ENCODE measurements at regions not wholly inside any gene's neighbourhood (a gene's known extent, or its start where the extent isn't known, plus 50 kb on each side); places are given as distances from the start of the nearest gene placed in this dataset.

GRCh38 chr17:5902181-5903140 lies 167.7 kb upstream of the WSCD1 start:
- H3K27ac ChIP-seq: no peak overlapping the region
- no peak for TF ChIP-seq CTCF (conservative IDR thresholded peaks at IDR 0.05)

GRCh38 chr17:5911919-5912318 lies 158.3 kb upstream of the WSCD1 start:
- no peak for TF ChIP-seq CTCF (conservative IDR thresholded peaks at IDR 0.05)
- H3K27ac ChIP-seq: no peak overlapping the region

GRCh38 chr17:5913032-5913531 lies 157.1 kb upstream of the WSCD1 start:
- no peak overlapping the region for H3K27ac ChIP-seq
- no peak for TF ChIP-seq CTCF (conservative IDR thresholded peaks at IDR 0.05)

- no peak overlapping the region for H3K27ac ChIP-seq
- TF ChIP-seq CTCF (conservative IDR thresholded peaks at IDR 0.05): no peak
Observed at GRCh38 chr17:5913641-5914040, 156.5 kb upstream of the WSCD1 start.

GRCh38 chr17:5915337-5915736 lies 154.8 kb upstream of the WSCD1 start:
- H3K27ac ChIP-seq: no peak overlapping the region
- TF ChIP-seq CTCF (conservative IDR thresholded peaks at IDR 0.05): no peak

DNA sequence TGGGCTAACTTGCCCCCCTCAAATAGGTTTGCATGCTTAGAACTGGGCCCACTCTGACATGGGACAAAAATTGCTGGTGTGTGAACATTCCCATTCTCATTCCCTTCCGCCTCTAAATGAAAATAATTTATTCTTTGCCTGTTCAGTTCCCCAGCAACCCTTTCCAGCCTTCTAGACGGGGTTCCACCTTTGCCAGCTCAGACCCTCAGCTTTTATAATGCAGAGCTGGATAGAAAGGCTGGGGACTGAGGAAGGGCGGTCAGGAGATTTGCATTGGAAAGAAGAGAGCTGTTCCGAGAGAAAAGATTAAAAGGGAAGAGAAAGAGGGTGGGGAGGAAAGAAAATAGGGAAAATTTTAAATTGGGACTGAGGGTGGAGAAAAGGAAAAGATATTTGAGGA lies 151.1 kb upstream of the WSCD1 start:
- TF ChIP-seq CTCF (conservative IDR thresholded peaks at IDR 0.05): no peak

DNA sequence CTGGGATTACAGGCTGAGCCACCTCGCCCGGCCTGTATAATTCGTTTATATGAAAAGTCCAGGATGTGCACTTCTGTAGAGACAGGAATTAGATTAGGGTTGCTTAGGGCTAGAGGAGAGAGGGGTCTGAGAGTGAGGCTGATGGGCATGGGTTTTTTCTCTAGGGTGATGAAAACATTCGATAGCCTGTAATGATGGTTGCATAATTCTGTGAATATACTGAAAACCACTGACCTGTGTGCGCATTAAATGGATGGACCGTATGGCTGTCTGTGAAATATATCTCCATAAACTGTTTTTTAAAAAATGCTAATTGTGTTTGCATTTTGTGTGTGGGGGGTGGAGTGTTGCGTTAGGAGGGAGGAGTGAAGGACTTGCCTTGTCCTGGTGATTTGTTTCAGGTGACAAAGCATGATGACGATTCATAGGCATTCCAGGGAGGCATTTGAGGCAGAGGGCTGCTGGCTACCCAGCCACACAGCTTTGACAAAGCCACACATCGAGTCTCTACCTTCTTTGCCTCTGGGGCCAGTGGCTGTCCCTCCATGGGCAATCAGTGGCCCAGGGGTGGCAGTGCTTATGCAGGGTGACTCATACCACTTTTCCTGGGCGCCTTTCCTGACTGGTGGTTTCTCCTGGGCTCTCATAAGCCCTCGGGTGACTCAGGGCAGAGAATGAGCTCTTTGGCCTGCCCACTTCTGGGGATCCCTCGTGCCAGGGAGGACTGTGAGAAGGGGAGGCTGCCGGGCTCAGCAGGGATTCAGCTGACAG lies 148.5 kb upstream of the WSCD1 start:
- no peak overlapping the region for H3K27ac ChIP-seq
- TF ChIP-seq CTCF (conservative IDR thresholded peaks at IDR 0.05): no peak

More for the DNA sequence above, 151.1 kb upstream of the WSCD1 start:
- H3K27ac ChIP-seq: no peak overlapping the region
